H9 (cell line): ENCODE measurements at regions not wholly inside any gene's neighbourhood (a gene's known extent, or its start where the extent isn't known, plus 50 kb on each side); places are given as distances from the start of the nearest gene placed in this dataset.

Experiments used
- DNase-seq: peaks from one replicate; pipeline ENCODE4 v3.0.0-alpha.2; 2017
- H2AFZ ChIP-seq: one replicate; pipeline ENCODE4 v1.6.1; 2013; ENCODE audit warnings: mild to moderate bottlenecking, low read length, control low read depth, moderate library complexity
- H2AK5ac ChIP-seq: 2 replicates; pipeline ENCODE4 v1.6.1; 2013; ENCODE audit warnings: low read length, control low read depth, mixed read lengths; ENCODE audit not compliant: insufficient read length
- H2BK120ac ChIP-seq: one replicate; pipeline ENCODE4 v1.6.1; 2013; ENCODE audit warnings: low read depth, mild to moderate bottlenecking, low read length, control low read depth, inconsistent platforms; ENCODE audit not compliant: poor library complexity, severe bottlenecking
- H2BK12ac ChIP-seq: 2 replicates; pipeline ENCODE4 v1.6.1; 2013; ENCODE audit warnings: low read length, control low read depth, mixed read lengths, low read depth; ENCODE audit not compliant: insufficient read length
- H2BK15ac ChIP-seq: 2 replicates; pipeline ENCODE4 v1.6.1; 2013; ENCODE audit warnings: low read depth, low read length, control low read depth
- H2BK20ac ChIP-seq: one replicate; pipeline ENCODE4 v1.6.1; 2013; ENCODE audit warnings: low read depth, mild to moderate bottlenecking, low read length, control low read depth, inconsistent platforms; ENCODE audit not compliant: poor library complexity, severe bottlenecking
- H2BK5ac ChIP-seq: 2 replicates; pipeline ENCODE4 v1.6.1; 2013; ENCODE audit warnings: low read length, control low read depth, mixed read lengths; ENCODE audit not compliant: insufficient read length
- H3K14ac ChIP-seq: 2 replicates; pipeline ENCODE4 v1.6.1; 2013; ENCODE audit warnings: low read length, control low read depth; ENCODE audit not compliant: insufficient read depth
- H3K18ac ChIP-seq: 2 replicates; pipeline ENCODE4 v1.6.1; 2013; ENCODE audit warnings: low read depth, mild to moderate bottlenecking, mixed read lengths, low read length, control low read depth; ENCODE audit not compliant: insufficient read length
- H3K23ac ChIP-seq: 2 replicates; pipeline ENCODE4 v1.6.1; 2013; ENCODE audit warnings: low read length, control low read depth, mixed read lengths, low read depth; ENCODE audit not compliant: insufficient read length
- H3K23me2 ChIP-seq: 2 replicates; pipeline ENCODE4 v1.6.1; 2013; ENCODE audit warnings: low read depth, mild to moderate bottlenecking, mixed read lengths, low read length, control low read depth; ENCODE audit not compliant: insufficient read length, poor library complexity, severe bottlenecking
- H3K27ac ChIP-seq: 2 replicates; pipeline ENCODE4 v1.5.1; 2013; ENCODE audit warnings: low read length, control low read depth, mixed read lengths, low read depth; ENCODE audit not compliant: insufficient read length
- H3K27me3 ChIP-seq: 2 replicates; pipeline ENCODE4 v1.6.1; 2013; ENCODE audit warnings: low read length, control low read depth, inconsistent platforms; ENCODE audit not compliant: insufficient read depth
- H3K4ac ChIP-seq: 2 replicates; pipeline ENCODE4 v1.6.1; 2013; ENCODE audit warnings: low read depth, mild to moderate bottlenecking, control low read depth, inconsistent platforms, low read length, moderate library complexity
- H3K4me1 ChIP-seq: 2 replicates; pipeline ENCODE4 v1.6.1; 2013; ENCODE audit warnings: low read length, control low read depth, inconsistent platforms; ENCODE audit not compliant: insufficient read depth
- H3K4me2 ChIP-seq: 2 replicates; pipeline ENCODE4 v1.6.1; 2013; ENCODE audit warnings: low read length, control low read depth, mixed read lengths; ENCODE audit not compliant: insufficient read length, insufficient read depth
- H3K56ac ChIP-seq: 2 replicates; pipeline ENCODE4 v1.6.1; 2013; ENCODE audit warnings: low read depth, mild to moderate bottlenecking, mixed read lengths, low read length, control low read depth; ENCODE audit not compliant: insufficient read length
- H3K79me1 ChIP-seq: 2 replicates; pipeline ENCODE4 v1.6.1; 2013; ENCODE audit warnings: low read depth, mild to moderate bottlenecking, moderate library complexity, low read length, control low read depth, inconsistent platforms; ENCODE audit not compliant: insufficient read depth, poor library complexity, severe bottlenecking
- H3K79me2 ChIP-seq: 2 replicates; pipeline ENCODE4 v1.6.1; 2013; ENCODE audit warnings: low read length, control low read depth, inconsistent platforms; ENCODE audit not compliant: insufficient read depth
- H3K9ac ChIP-seq: 2 replicates; pipeline ENCODE4 v1.6.1; 2013; ENCODE audit warnings: low read length, control low read depth, mixed read lengths; ENCODE audit not compliant: insufficient read length; ENCODE audit errors: extremely low read depth
- H3K9me3 ChIP-seq: one replicate; pipeline ENCODE4 v1.6.1; 2013; ENCODE audit warnings: low read depth, low read length, inconsistent platforms; ENCODE audit not compliant: control insufficient read depth
- H3T11ph ChIP-seq: one replicate; pipeline ENCODE4 v1.6.1; 2013; ENCODE audit warnings: mild to moderate bottlenecking, low read length, control low read depth, inconsistent platforms
- H4K20me1 ChIP-seq: one replicate; pipeline ENCODE4 v1.6.1; 2013; ENCODE audit not compliant: control insufficient read depth, insufficient read length, insufficient read depth
- H4K5ac ChIP-seq: 2 replicates; pipeline ENCODE4 v1.6.1; 2013; ENCODE audit warnings: low read depth, mild to moderate bottlenecking, mixed read lengths, low read length, control low read depth; ENCODE audit not compliant: insufficient read length
- H4K8ac ChIP-seq: replicated peaks from 2 replicates; pipeline ENCODE4 v1.6.1; 2013; ENCODE audit warnings: low read length, control low read depth, mixed read lengths, low read depth; ENCODE audit not compliant: insufficient read length
- H4K91ac ChIP-seq: 2 replicates; pipeline ENCODE4 v1.6.1; 2013; ENCODE audit warnings: low read depth, mild to moderate bottlenecking, moderate library complexity, mixed read lengths, low read length, control low read depth; ENCODE audit not compliant: insufficient read length
- H3K27ac Mint-ChIP-seq, 3 experiments: 2 replicates in 2 of 3; 3 replicates in 1 of 3; pipeline ENCODE4 v1.8.0; 2020 to 2021; ENCODE audit warnings: mixed read lengths in 3 of 3, mild to moderate bottlenecking in 1 of 3, moderate library complexity in 1 of 3
- H3K27me3 Mint-ChIP-seq: 2 replicates; pipeline ENCODE4 v1.8.0; 2021; ENCODE audit warnings: low read depth, mild to moderate bottlenecking, moderate library complexity, mixed read lengths
- H3K36me3 Mint-ChIP-seq, 3 experiments: 2 replicates in 2 of 3; 3 replicates in 1 of 3; pipeline ENCODE4 v1.8.0; 2020 to 2021; ENCODE audit warnings: low read depth in 3 of 3, mixed read lengths in 3 of 3; ENCODE audit not compliant: insufficient read depth in 1 of 3
- H3K4me1 Mint-ChIP-seq, 2 experiments: 2 replicates each; pipeline ENCODE4 v1.8.0; 2020; ENCODE audit warnings: mixed read lengths in 2 of 2
- H3K4me3 Mint-ChIP-seq, 2 experiments: 2 replicates in 1 of 2; 3 replicates in 1 of 2; pipeline ENCODE4 v1.8.0; 2020 to 2021; ENCODE audit warnings: mild to moderate bottlenecking in 2 of 2, mixed read lengths in 2 of 2, moderate library complexity in 1 of 2
- H3K9me3 Mint-ChIP-seq, 2 experiments: 2 replicates in 1 of 2; 3 replicates in 1 of 2; pipeline ENCODE4 v1.8.0; 2020; ENCODE audit warnings: mild to moderate bottlenecking in 2 of 2, mixed read lengths in 2 of 2, moderate library complexity in 1 of 2
- TF ChIP-seq, protein P1 (sequence below): fragments of 200-600 bp; sonication (generic); conservative IDR thresholded peaks from 3 replicates; pipeline ENCODE4 v1.8.0; 2021; ENCODE audit warnings: antibody characterized with exemption, mild to moderate bottlenecking

DNA sequence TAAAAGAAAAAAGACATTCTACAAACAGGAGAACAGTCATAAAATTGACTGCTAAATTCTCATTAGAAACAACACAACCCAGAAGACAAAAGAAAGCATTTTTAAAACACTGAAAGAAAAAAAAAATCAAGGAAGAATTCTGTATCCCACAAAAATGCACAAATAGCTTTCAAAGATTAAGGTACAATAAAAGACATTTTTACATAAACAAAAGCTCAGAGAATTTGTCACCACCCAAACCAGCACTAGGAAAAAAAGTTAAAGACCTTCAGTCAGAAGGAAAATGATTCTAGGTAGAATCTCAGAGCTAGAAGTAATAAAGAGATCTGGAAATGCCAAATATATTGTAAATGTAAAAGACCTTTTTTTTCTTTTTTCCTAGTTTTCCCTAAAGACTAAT lies 252.4 kb downstream of the CLIC5 start:
- H3K4ac ChIP-seq, result no peak overlapping the region
- no peaks in the 10 kb centered on the region for H3K4me1 ChIP-seq
- no peaks in the 10 kb centered on the region; the same call in 1 of the 2 replicates for H3K27me3 Mint-ChIP-seq
- H2BK5ac ChIP-seq, result no peak overlapping the region
- no peak overlapping the region for H4K8ac ChIP-seq
- no peaks in the 10 kb centered on the region for H3K4me1 Mint-ChIP-seq
- H2BK12ac ChIP-seq, result no peak overlapping the region
- no peak overlapping the region for H3K18ac ChIP-seq
- H3K27me3 ChIP-seq, result no peaks in the 10 kb centered on the region
- no peak overlapping the region for H3K56ac ChIP-seq
- H3K23ac ChIP-seq, result no peak overlapping the region
- TF ChIP-seq, protein P1, sequence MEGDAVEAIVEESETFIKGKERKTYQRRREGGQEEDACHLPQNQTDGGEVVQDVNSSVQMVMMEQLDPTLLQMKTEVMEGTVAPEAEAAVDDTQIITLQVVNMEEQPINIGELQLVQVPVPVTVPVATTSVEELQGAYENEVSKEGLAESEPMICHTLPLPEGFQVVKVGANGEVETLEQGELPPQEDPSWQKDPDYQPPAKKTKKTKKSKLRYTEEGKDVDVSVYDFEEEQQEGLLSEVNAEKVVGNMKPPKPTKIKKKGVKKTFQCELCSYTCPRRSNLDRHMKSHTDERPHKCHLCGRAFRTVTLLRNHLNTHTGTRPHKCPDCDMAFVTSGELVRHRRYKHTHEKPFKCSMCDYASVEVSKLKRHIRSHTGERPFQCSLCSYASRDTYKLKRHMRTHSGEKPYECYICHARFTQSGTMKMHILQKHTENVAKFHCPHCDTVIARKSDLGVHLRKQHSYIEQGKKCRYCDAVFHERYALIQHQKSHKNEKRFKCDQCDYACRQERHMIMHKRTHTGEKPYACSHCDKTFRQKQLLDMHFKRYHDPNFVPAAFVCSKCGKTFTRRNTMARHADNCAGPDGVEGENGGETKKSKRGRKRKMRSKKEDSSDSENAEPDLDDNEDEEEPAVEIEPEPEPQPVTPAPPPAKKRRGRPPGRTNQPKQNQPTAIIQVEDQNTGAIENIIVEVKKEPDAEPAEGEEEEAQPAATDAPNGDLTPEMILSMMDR, result no peak
- no peaks in the 10 kb centered on the region for H3K23me2 ChIP-seq
- no peak overlapping the region for H2BK20ac ChIP-seq
- DNase-seq, result no peak
- no peak overlapping the region for H4K91ac ChIP-seq
- H3K4me2 ChIP-seq, result no peak overlapping the region
- no peak overlapping the region for H2AK5ac ChIP-seq
- H3K9me3 ChIP-seq, result no peaks in the 10 kb centered on the region
- no peak overlapping the region for H3K27ac ChIP-seq
- H4K5ac ChIP-seq, result no peak overlapping the region
- H3K27ac Mint-ChIP-seq, result no peak overlapping the region
- H3K4me3 Mint-ChIP-seq, result no peak overlapping the region
- H2AFZ ChIP-seq, result no peak overlapping the region
- no peak overlapping the region for H2BK120ac ChIP-seq
- no peak overlapping the region for H3K14ac ChIP-seq
- H3T11ph ChIP-seq, result no peak overlapping the region
- H3K9me3 Mint-ChIP-seq, result peaks cover 9 to 11% of the 10 kb centered on the region in 2 experiments; a peak in 3 of 5 replicates
- no peaks in the 10 kb centered on the region for H4K20me1 ChIP-seq
- H2BK15ac ChIP-seq, result no peak overlapping the region
- no peaks in the 10 kb centered on the region for H3K79me1 ChIP-seq
- H3K36me3 Mint-ChIP-seq, result peaks cover 0 to 6% (median 0%) of the 10 kb centered on the region in 3 experiments; a peak in 1 of 7 replicates
- H3K79me2 ChIP-seq, result no peaks in the 10 kb centered on the region; the same call in 1 of the 2 replicates
- no peak overlapping the region for H3K9ac ChIP-seq
